Iris pigment epithelial cell (primary cell): ENCODE measurements at regions not wholly inside any gene's neighbourhood (a gene's known extent, or its start where the extent isn't known, plus 50 kb on each side); places are given as distances from the start of the nearest gene placed in this dataset.
A peak's percentile ranks its signal among the peaks of the same experiment; 100 is the strongest.

Experiments
- DNase-seq: peaks from one replicate; pipeline ENCODE4 v3.0.0-alpha.2; 2011; ENCODE audit warnings: low read depth

- no peak for DNase-seq
Observed at GRCh38 chr7:124330731-124331407, 298.0 kb upstream of the TMEM229A start.

- no peak for DNase-seq
Observed at GRCh38 chr7:124328774-124329173, 295.9 kb upstream of the TMEM229A start.

- no peak for DNase-seq
Observed at GRCh38 chr7:124324262-124324661, 291.4 kb upstream of the TMEM229A start.

DNA sequence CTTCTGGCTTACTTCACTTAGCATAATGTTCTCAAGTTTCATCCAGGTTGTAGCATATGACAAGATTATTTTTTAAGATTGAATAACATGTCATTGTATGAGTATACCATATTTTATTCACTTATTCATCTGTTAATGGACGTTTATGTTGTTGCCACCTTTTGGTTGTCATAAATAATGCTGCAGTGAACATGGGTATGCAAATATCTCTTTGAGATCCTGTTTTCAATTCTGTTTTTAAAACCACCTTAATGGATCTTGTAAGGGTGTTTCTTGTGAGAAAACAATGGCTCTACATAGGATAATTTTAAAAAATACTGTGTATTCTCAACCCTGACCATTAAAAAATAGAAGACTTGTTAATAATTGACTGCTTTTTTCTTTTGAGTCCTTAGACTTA lies 290.7 kb upstream of the TMEM229A start:
- DNase-seq = no peak

- peak; percentile 1 for DNase-seq
Observed at GRCh38 chr7:124322561-124322960, 289.7 kb upstream of the TMEM229A start.

- no peak for DNase-seq
Observed at GRCh38 chr7:124318721-124319450, 286.0 kb upstream of the TMEM229A start.

- DNase-seq = no peak
Observed at GRCh38 chr7:124310934-124311390, 278.1 kb upstream of the TMEM229A start.

DNA sequence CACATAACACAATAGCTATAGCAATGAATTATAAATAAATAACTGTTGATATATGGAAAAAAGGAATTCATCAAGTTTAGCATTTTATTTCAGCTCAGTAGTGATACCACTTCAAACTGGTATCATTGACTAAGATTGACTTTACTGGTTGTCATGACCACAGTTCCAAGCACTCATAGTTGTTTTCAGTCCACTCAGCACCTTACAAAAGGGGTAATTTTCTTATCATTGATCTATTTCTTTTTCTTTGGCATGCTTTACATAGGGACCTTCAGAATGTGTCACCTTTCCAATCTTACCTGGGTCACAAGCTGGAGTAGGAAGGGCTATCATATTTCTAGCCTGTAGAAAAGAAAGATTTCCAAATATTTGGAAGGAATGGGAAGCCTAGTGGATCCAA lies 275.5 kb upstream of the TMEM229A start:
- no peak for DNase-seq

DNA sequence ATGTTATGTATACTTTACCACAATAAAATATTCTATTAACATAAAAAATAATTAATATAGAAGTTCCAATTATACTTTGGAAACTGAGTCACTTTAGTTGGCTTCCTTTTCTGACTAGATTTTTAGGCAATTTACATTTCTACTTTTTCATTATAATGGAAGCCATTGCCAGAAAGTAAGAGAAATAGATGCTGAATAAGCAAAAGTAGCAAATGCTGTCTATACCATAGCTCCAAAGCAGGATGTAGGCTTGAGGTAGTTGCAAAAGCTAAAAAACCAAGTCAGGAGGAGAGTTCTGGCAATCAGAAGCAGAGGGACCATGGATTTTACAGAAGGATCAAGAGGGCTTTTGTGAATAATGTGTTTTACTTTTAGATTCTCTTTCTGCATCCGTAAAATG lies 262.4 kb upstream of the TMEM229A start:
- DNase-seq = no peak

GRCh38 chr7:124284937-124285336 lies 252.1 kb upstream of the TMEM229A start:
- no peak for DNase-seq

- DNase-seq = peak; percentile 29
Observed at GRCh38 chr7:124276005-124276622, 243.2 kb upstream of the TMEM229A start.

GRCh38 chr7:124275411-124275810 lies 242.5 kb upstream of the TMEM229A start:
- no peak for DNase-seq

DNA sequence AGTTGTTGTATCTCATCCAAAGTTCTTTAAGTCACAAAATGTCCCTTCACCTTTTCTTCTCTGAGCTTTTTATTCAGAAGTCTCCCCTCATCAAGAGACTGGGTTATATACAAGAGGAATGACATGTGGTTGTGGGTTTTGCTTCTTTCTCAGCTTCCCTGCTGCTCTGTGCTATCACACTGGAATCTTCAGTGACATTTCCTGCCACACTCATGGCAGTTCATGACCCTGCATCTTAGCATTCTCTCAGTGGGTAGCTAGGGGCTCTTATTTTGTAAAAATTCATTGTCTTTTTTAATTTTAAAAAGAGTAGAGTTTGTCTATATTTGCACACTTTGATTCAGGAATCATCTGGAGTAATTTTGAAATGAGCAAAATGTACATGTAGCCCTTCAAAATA lies 236.9 kb upstream of the TMEM229A start:
- DNase-seq = no peak

DNA sequence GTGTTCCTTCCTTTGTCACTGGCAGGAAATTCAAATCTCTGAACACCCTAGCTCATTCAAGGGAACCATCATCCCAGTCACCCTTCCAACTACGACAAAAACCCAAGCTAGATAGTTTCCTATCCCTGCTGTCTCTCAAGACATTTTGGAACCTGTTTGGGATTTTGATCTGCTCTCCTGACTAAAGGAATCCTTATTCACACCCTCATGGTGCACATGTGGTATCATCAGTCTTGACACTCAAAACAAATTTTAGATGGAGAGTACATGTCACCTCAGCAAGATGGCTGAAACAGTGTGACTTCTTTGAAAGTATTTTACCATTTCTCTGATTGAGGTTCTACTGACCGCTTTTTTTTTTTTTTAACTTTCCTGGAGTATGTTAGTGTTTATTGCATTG lies 234.3 kb upstream of the TMEM229A start:
- no peak for DNase-seq

DNA sequence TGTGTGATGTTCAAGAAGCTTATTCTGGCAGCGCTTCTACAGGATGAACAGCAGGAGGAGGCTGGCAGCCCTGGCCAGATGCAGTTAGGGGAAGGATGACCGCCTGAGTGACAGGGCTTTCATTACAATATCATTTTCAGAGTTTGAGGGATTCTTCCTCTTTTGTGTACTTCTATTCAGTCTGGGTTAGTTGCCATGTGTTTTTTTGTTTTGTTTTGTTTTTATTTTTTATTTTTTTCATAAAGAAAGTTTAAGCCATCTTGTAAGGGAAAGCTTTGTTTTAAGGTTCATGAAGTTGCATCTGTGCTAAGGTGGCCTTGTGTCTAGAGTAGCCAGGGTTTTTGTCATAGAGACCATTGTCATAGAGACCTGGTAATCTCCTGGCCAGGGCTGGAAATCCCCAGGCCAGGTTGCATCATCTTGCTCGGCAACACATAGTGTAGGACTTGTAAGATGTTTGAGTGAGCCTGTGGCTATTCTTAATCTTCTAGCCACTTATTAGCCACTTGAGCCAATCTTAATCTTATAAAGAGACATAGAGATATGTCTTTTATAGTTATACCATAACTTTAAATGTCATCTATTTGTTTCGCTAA lies 230.5 kb upstream of the TMEM229A start:
- DNase-seq = peak; percentile 44

- no peak for DNase-seq
Observed at GRCh38 chr7:124261710-124262109, 228.8 kb upstream of the TMEM229A start.

DNA sequence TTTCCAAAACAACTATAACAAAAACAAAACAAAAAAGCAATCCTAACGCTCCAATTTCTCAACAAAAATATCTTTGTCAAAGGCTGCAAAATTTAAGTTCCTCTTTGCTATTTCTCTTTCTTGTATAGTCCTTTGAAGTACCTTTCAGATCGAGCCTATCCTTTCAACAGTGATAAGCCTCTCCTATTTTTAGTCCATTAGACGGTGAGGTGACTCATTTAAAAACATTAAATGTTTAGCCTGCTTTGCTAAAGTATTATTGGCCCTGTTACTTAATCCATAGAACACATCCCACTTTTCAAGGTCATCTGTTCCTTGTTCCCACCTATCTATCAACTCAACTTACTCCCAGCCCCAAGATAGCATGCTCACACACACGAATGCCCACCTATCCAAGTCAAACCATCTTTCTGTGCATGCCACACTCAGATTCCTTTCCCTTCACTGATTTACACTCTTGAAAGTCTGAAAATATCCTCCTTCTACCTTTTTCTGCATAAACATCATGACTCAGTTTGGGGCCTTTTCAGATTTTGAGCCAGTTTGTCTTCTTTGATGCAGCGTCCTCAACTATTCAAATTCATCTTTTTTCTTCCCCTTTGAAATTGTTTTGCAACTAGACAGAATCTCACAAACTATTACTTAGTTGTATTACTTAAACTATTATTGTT lies 224.9 kb upstream of the TMEM229A start:
- DNase-seq = peak; percentile 7

DNA sequence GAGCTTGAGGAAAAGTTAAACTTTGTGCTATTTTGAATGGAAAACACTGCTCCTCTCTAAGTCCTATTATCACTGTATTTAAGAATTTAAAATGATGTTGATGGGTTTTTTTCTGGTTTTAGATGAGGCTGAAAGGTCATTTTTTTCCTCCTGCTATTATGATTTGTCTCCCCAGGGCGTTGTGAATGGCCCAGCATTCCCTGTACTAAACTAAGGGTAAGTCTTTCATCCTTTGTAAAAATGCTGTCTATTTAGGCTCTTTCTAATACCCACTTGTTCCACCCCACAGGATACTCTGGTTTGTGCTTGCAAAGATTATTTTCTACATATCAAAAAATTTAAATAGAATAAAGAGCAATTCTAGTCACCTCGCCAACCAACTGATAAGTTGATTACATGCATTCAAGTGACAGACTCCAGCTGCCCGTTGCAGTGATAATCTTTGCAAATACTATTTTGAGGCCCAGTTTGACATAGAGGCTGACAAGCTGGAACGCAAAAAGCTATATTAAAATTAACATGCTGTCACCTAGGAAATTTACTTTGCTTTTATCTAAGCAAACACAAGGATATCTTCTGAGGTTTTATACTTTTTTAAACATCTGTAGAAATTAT lies 222.3 kb upstream of the TMEM229A start:
- no peak for DNase-seq

GRCh38 chr7:124254396-124254795 lies 221.5 kb upstream of the TMEM229A start:
- no peak for DNase-seq

GRCh38 chr7:124251636-124252035 lies 218.8 kb upstream of the TMEM229A start:
- no peak for DNase-seq

DNA sequence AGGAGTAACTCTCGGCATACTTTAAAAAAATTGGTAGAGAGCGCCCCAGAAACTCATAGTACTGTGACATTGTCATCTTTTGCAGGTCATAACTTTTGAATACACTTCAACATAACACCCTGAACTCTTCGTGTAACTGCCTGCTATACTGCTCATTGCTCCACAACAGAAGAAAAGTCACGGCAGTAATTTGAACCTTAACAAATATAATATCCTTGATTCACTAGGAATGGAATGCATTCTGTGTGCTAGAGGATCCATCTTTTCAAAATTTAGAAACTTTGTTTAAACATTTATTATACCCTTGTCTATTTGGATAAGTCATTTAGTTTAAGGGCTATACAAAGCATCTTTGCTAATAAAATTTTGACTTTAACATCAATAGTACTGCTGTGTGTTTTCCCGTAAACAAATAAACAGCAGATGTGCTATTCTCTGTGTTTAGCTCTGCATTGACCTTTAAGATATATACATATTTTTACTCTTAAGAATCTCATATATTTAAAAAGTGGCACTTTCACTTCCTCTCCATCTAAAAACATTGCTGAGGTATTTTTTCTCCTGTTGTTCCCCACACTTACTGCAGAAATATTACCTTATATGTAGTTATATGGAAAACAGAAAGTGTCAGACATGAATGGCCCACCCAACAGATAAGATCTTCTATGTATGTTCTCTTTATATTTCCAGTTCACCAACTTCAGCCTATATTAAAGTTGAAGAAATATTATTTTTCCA lies 217.6 kb upstream of the TMEM229A start:
- DNase-seq = peak; percentile 16
